ENCODE measurements at regions not wholly inside any gene's neighbourhood (a gene's known extent, or its start where the extent isn't known, plus 50 kb on each side); places are given as distances from the start of the nearest gene placed in this dataset.

DNA sequence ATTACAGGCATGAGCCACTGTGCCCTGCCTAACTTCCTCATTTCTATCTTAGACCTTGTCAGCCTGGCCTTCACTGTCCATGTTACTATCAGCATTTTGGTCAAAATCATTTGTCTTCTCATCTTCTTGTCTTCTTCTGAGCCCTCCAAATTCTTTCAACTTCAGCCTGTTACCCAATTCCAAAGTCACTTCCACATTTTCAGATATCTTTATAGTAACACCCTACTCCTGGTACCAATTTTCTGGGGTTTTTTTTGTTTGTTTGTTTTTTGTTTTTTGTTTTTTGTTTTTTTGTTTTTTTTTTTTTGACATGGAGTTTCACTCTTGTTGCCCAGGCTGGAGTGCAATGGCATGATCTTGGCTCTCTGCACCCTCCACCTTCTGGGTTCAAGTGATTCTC is 90.3 kb upstream of the LARP1 start:
- H3K27ac ChIP-seq = no peak overlapping the region
- H3K4me1 ChIP-seq = no peaks in the 10 kb centered on the region
- H3K4me3 ChIP-seq = no peak overlapping the region
- DNase-seq = no peak
- TF ChIP-seq, protein P1, sequence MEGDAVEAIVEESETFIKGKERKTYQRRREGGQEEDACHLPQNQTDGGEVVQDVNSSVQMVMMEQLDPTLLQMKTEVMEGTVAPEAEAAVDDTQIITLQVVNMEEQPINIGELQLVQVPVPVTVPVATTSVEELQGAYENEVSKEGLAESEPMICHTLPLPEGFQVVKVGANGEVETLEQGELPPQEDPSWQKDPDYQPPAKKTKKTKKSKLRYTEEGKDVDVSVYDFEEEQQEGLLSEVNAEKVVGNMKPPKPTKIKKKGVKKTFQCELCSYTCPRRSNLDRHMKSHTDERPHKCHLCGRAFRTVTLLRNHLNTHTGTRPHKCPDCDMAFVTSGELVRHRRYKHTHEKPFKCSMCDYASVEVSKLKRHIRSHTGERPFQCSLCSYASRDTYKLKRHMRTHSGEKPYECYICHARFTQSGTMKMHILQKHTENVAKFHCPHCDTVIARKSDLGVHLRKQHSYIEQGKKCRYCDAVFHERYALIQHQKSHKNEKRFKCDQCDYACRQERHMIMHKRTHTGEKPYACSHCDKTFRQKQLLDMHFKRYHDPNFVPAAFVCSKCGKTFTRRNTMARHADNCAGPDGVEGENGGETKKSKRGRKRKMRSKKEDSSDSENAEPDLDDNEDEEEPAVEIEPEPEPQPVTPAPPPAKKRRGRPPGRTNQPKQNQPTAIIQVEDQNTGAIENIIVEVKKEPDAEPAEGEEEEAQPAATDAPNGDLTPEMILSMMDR (IDR thresholded peaks at IDR 0.05 in 8 of 11, conservative IDR thresholded peaks at IDR 0.05 in 3 of 11) = no peak
- TF ChIP-seq POLR2A (IDR thresholded peaks at IDR 0.05) = no peak
- TF ChIP-seq POLR2AphosphoS5 (IDR thresholded peaks at IDR 0.05) = no peak
- no peaks in the 10 kb centered on the region for H3K36me3 ChIP-seq
- peaks cover 2 to 45% (median 34%) of the 10 kb centered on the region in 8 donors for H3K9me3 ChIP-seq
- intact Hi-C loops (cut with DNase I; ENCODE audit: low total_unique reads) = no loop called here
- no peaks in the 10 kb centered on the region for H3K27me3 ChIP-seq (replicated peaks in 1 of 7)

DNA sequence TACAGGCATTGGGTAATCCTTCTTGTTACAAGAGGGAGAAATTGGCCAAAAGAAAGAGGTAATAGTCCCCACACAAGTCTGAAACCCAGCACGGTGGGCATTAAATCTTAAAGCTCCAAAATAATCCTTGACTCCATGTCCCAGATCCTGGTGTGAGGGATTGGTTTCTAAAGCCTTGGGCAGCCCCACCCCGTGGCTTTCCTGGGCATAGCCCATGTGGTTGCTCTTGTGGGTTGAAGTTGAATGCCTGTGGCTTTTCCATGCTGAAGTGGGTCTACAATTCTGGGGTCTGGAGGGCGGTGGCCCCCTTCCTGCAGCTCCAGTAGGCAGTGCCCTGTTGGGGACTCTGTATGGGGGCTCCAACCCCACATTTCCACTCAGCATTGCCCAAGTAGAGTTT is 91.8 kb upstream of the LARP1 start:
- no peaks in the 10 kb centered on the region for H3K27me3 ChIP-seq (replicated peaks in 1 of 7)
- DNase-seq = no peak
- intact Hi-C loops (cut with DNase I; ENCODE audit: low total_unique reads) = no loop called here
- no peaks in the 10 kb centered on the region for H3K4me1 ChIP-seq
- WGBS, 5 donors = 59 to 81% (median 73%) methylated on average over 3 of the region's 3 CpGs
- H3K9me3 ChIP-seq = peaks cover 2 to 38% (median 30%) of the 10 kb centered on the region in 8 donors
- H3K27ac ChIP-seq = no peak overlapping the region
- TF ChIP-seq, protein P1 (IDR thresholded peaks at IDR 0.05 in 8 of 11, conservative IDR thresholded peaks at IDR 0.05 in 3 of 11) = no peak
- no peak for TF ChIP-seq POLR2A (IDR thresholded peaks at IDR 0.05)
- no peak for TF ChIP-seq POLR2AphosphoS5 (IDR thresholded peaks at IDR 0.05)
- H3K4me3 ChIP-seq = no peak overlapping the region
- no peaks in the 10 kb centered on the region for H3K36me3 ChIP-seq

DNA sequence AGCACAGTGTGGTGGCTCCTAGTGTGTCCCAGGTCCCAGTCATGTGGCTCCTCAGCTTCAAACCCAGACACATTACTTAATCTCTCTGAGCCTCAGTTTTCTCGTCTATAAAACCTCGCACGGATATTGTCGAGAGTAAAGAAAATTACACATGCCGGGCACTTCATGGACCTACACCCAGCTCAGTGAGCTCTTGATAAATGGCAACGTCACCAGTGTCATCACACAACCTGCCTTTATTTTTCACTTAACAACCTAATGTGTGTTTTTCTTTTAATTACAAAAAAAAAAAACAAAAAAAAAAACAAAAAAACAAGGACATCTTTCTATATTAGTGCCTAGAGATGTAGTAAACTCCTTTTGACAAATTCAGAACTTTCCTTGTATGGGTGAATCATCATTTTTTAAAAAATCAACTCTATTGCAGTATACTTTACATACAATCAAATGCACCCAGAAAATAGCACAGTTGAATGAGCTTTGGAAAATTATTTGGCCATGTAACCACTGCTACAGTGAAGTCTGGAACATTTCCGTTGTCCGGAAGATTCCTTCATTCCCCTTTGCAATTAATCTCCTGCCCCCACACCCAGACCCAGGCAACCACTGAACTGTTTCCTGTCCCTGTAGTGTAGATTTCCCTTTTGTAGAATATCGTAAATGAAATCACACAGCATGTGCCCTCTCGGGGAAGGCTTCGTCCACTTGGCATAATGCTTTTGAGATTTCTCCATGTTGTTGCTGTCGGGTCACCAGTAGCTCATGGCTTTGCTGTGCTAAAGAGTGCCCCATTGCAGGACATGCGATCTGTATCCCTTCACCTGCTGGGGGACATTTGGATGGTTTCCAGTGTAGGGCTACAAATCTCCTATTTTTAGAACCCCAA is 100.4 kb upstream of the LARP1 start:
- TF ChIP-seq POLR2A (IDR thresholded peaks at IDR 0.05) = no peak
- TF ChIP-seq POLR2AphosphoS5 (IDR thresholded peaks at IDR 0.05) = peak in 1 of 3 donors; percentile 34
- TF ChIP-seq, protein P1 (IDR thresholded peaks at IDR 0.05 in 8 of 11, conservative IDR thresholded peaks at IDR 0.05 in 3 of 11) = no peak
- Histone ChIP-seq H3K9me3 (no peaks in the 10 kb centered on the region), H3K27me3 (replicated peaks in 1 of 7) (no peaks in the 10 kb centered on the region), H3K4me1 (peaks cover 10 to 34% (median 25%) of the 10 kb centered on the region in 6 donors), H3K4me3 (peak overlapping the region in 1 of 8 donors; percentile 13), H3K36me3 (no peaks in the 10 kb centered on the region), H3K27ac (peak overlapping the region; percentile 10 to 77 (median 65))
- 25 to 39% (median 28%) methylated on average over 13 of the region's 13 CpGs for WGBS, 5 donors
- intact Hi-C loops (cut with DNase I; ENCODE audit: low total_unique reads) = no loop called here
- no peak for DNase-seq

DNA sequence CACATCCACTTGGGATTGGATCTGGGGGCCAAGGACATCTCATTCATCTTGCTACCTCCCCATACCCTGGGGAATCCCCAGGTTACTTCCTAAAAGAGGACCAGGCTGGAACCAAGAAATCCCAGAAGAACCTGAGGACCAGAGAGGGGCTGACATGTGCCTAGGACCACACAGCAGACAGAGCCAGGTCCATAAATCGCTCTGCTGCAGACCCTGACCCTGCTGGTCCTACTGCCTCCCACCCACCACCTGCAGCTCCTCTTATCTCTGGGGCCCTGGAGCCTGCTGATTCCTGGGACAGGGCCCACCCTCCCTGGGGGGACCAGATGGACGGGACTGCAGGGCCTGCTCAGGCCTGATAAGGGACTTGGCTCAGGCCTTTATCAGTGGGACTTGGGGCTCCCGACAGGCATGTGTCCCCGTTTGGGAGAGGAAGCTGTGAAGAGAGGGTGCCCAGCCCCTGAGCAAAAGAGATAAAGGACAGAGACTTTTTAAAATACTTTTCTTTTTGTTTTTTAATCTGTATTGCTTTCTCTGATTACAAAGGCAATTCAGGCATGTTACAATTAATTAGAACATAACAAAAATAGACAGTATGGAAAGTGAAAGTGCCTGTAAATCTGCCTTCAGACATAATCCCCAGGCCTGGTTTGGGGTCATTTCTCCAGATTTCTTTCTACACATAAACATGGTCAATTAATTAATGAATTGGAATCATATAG is 101.3 kb upstream of the LARP1 start:
- peak; percentile 72 for DNase-seq
- Histone ChIP-seq H3K4me1 (peaks cover 10 to 34% (median 25%) of the 10 kb centered on the region in 6 donors), H3K9me3 (no peaks in the 10 kb centered on the region), H3K4me3 (peak overlapping the region in 1 of 8 donors; percentile 13), H3K27me3 (replicated peaks in 1 of 7) (peaks cover 0 to 2% (median 0%) of the 10 kb centered on the region in 7 donors), H3K27ac (peak overlapping the region in 7 of 8 donors; percentile 52 to 77 (median 71)), H3K36me3 (no peaks in the 10 kb centered on the region)
- TF ChIP-seq, protein P1 (IDR thresholded peaks at IDR 0.05 in 8 of 11, conservative IDR thresholded peaks at IDR 0.05 in 3 of 11) = no peak
- TF ChIP-seq POLR2AphosphoS5 (IDR thresholded peaks at IDR 0.05) (peak in 2 of 3 donors; percentile 49 to 58), POLR2A (IDR thresholded peaks at IDR 0.05) (no peak)
- 29 to 51% (median 33%) methylated on average over 4 of the region's 4 CpGs for WGBS, 5 donors
- intact Hi-C loops (cut with DNase I; ENCODE audit: low total_unique reads) = no loop called here

Measured in spleen (tissue), 11 donors.